Hematopoietic multipotent progenitor cell treated with erythropoietin and hydrocortisone succinate and interleukin-3 and kit ligand, for 8 days (in vitro differentiated cells): ENCODE measurements at regions not wholly inside any gene's neighbourhood (a gene's known extent, or its start where the extent isn't known, plus 50 kb on each side); places are given as distances from the start of the nearest gene placed in this dataset.
"Not testable (repeated sequence)": the region's sequence is repeated elsewhere in the genome, so short reads cannot be mapped to it uniquely, and the experiment has no call there.

ENCODE experiments used
- DNase-seq: peaks from one replicate; pipeline ENCODE4 v3.0.0-alpha.2; 2015

- DNase-seq: peak; percentile 16
These were observed 60.6 kb upstream of the EMB start for GRCh38 chr5:50501491-50502228.

GRCh38 chr5:50513028-50513457 is 72.0 kb upstream of the EMB start:
- not testable (repeated sequence) for DNase-seq

DNA sequence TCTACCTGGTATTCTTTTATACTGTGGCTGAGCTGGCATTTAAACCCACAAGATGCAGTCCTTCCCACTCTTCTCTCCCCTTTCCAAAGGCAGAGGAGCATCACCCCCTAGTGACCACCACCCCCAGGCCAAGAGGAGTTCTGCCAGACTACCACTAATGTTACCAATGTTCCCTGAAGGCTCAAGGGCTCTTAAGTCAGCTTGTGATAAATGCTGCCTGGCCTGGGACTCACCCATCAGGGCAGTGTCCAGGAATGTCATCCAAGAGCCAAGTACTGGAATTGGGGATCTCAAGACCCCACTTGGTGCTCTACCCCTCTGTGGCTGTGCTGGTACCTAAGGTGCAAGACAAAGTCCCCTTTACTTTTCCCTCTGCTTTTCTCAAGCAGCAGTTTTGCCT is 80.0 kb upstream of the EMB start:
- not testable (repeated sequence) for DNase-seq

GRCh38 chr5:50527514-50528060 is 86.5 kb upstream of the EMB start:
- DNase-seq: not testable (repeated sequence)

DNA sequence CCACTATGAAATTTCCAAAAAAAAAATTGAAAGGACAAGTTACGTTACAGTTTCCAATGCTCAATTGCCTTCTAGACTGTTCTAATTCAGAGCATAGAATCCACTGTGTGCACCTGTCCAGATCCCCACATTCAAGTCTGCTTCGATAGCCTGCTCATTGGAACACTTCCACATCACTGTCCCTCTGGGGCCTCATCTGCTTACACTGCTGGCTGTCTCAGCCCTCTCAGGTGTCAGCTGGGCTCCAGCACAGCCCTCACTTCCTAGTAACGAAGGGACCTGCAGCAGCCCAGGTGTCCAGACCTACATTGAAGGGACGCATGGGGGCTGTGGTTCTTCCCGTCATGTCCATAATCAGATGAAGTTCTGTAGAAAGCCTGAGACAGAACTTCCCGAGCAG is 94.3 kb upstream of the EMB start:
- no peak for DNase-seq

DNA sequence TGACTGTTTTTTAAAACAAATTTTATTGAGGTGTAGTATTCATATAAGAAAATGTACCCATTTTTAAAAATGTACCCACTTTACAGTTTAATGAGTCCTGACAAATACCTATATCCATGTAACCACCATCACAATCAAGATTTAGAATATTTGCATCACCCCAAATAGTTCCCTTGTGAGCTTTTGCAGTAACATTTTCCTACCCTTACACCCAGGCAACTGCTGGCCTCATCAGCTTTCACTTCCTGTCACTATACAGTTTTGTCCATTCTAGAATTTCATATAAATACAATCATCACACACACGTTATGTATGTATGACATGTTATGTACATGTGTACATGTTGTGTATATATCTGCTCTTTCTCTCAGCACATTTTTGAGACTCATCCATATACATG is 96.4 kb upstream of the EMB start:
- DNase-seq: not testable (repeated sequence)

- DNase-seq: no peak
These were observed 106.2 kb upstream of the EMB start for GRCh38 chr5:50547303-50547702.

DNA sequence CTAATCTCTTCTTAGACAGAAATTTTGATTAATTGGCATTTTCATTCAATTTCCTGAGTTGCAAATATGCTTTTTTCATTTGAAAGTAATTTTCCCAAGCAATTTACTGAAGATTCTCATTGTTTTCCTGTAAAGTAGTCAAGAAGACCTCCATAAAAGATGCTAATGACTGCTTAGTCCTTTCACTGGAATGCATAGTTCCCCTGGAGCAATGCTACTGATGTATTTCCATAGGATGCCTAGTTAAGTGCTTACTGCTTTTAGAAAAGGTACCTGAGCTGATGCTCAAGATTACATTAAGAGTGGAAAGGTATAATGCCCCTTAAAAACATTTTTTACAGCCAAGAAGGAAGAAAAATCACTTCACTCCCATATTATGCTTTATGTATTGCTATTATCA is 109.2 kb upstream of the EMB start:
- no peak for DNase-seq

- no peak for DNase-seq
These were observed 109.9 kb upstream of the EMB start for GRCh38 chr5:50550993-50551392.

DNA sequence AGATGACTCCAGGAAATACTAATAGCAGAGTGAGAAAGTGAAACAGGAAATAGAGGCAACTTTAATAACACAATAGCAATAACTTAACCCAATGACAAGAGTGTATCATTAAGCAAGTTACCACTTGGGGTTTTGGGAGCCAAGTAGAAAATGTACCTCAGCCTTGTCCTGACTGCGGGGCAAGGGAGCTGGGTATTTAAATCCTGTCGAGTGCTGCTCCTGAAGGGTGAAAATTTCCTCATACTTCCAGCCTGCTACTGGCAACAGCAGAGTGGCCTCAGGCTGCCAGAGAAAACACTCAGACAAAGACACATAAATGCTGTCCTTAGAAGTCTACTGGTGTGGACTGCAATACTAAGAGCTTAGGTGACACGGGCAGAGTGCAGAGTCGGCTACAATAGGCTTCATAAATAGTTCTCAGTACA is 112.5 kb upstream of the EMB start:
- DNase-seq: no peak

DNA sequence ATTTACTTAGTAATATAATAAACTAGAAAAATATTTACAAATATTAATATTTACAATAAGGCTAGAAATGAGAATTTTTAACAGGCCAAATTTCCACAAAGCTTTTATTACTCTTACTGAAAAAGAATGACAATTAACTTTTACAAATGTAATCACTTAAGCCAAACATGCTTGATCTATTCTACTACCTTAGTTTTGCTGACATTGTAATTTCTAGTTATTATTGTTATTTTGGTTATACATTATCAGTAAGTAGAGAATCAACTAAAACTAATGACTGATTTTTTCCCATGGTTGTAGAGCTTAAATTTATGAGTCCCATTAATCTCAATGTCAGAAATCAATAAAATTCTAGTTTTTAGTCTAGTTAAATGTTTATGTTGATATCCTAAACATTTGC is 107.8 kb upstream of the PARP8 start:
- DNase-seq: not testable (repeated sequence)

DNA sequence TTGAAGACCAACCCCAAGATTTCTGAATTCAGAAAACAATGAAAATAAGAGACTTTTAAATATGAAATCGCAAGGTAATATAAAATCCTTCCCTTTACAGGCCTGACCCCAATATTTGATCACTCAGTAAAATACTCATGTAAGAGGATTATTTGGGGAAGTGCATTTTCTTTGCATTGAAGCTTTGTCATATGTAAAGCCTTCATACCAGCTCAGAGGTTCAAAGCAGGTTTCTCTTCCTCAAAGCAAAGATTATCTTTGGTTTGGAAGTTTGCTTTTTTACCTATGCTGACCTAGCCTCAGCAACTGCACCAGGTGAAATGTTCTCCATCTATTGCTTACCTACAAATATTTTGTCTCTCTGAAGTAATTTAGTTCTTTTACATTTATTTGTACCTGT is 106.5 kb upstream of the PARP8 start:
- no peak for DNase-seq

- DNase-seq: no peak
These were observed 103.7 kb upstream of the PARP8 start for GRCh38 chr5:50562694-50563093.

- no peak for DNase-seq
These were observed 102.4 kb upstream of the PARP8 start for GRCh38 chr5:50564079-50564478.

- no peak for DNase-seq
These were observed 101.9 kb upstream of the PARP8 start for GRCh38 chr5:50564558-50564957.

- DNase-seq: no peak
These were observed 92.3 kb upstream of the PARP8 start for GRCh38 chr5:50574121-50574520.

DNA sequence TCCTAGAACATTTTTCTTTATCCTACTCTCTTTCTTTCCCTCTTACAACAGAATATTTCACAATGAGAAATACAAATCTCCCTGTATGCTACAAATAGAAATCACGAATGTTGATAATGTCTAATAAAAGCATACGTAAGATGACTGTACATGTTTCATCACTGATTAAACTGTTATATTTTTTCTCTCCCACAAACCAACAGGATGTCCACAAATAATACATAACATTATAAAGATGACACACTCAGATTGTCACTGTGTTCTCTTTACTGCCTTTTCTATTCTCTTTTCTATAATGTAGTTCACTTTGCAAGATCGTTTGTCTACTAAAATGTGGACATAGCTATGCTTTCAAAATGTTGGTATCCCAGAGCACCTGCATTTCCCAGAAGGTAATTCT is 90.7 kb upstream of the PARP8 start:
- no peak for DNase-seq

DNA sequence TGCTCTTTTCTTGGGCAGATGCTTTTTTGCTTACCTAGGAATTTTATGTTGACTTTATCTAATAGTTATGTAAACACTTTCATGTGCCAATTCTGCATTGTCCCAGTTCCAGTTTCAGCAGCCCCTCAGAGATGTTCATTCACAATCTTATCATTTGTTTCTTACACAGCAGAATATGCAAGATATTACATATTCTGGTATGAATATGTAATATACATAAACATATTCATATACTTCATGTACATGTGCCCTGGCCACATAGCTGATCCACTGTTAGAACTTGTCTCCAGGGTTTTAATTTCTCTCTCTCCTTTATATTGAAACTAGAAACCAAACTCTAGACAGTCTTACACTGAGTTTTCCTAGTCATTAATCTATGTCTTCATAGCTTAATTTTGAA is 90.2 kb upstream of the PARP8 start:
- no peak for DNase-seq

DNA sequence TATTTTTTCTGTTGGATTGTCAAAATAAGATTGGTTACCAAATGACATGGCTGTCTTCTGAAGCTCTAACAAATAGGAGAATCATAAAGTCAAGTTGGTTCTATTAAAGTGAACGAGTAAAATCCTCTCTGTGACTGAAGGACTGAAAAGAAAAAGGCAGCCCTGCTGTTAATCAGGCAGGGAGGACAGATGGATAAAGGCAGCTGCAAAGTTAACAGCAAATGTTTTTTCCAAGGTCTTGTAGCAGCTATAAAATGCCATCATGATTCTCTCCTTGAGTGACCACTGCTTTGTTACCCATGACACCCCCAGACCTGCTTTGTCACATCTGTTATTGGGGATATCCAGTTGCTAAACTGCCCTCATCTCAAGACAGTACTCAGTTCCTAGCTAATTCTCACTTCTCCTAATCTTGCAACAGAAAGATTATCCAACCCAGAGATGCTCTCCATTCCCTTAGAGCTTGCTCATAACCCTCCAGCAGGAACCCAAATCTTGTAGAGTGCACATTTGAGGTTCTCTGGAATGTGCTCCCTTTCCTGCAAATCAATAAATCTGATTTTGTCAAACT is 89.7 kb upstream of the PARP8 start:
- no peak for DNase-seq

- DNase-seq: no peak
These were observed 85.9 kb upstream of the PARP8 start for GRCh38 chr5:50580506-50580905.

DNA sequence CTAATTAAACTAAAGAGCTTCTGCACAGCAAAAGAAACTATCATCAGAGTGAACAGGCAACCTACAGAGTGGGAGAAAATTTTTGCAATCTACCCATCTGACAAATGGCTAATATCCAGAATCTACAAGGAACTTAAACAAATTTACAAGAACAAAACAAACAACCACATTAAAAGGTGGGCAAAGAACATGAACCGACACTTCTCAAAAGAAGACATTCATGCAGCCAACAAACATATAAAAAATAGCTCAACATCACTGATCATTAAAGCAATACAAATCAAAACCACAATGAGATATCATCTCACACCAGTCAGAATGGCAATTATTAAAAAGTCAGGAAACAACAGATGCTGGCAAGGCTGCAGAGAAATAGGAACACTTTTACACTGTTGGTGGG is 84.6 kb upstream of the PARP8 start:
- not testable (repeated sequence) for DNase-seq

DNA sequence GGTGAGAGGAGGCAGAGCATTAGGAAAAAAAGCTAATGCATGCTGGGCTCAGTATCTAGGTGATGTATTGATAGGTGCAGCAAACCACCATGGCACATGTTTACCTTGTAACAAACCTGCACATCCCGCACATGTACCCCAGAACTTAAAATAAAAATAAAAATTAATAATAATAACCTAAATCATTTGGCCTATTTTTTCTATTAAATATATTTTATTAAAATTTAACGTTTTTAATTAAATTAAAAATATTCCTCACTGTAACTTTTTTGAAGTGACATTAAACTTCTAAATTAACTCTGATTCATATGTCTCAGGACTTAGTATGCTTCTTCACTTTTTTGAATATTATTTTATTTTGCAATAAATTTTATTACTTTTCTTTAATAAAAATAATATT is 83.7 kb upstream of the PARP8 start:
- no peak for DNase-seq

- no peak for DNase-seq
These were observed 82.8 kb upstream of the PARP8 start for GRCh38 chr5:50583621-50584020.

DNA sequence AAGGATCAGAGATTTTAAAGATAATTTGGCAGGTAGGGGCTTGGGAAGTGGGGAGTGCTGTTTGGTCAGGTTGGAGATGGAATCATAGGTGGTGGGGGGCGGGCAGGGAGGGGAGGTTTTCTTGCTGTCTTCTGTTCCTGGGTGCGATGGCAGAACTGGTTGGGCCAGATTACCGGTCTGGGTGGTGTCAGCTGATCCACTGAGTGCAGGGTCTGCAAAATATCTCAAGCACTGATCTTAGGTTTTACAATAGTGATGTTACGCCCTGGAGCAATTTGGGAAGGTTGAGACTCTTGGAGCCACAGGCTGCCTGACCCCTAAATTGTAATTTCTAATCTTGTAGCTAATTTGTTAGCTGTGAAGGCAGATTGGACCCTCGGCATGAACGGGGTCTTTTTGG is 78.0 kb upstream of the PARP8 start:
- not testable (repeated sequence) for DNase-seq
